ENCODE measurements at regions not wholly inside any gene's neighbourhood (a gene's known extent, or its start where the extent isn't known, plus 50 kb on each side); places are given as distances from the start of the nearest gene placed in this dataset.
A peak's percentile ranks its signal among the peaks of the same experiment; 100 is the strongest.

GRCh38 chr2:149915151-149915550 is 327.6 kb upstream of the MMADHC start:
- DNase-seq (ENCODE audit: low read depth): no peak

DNA sequence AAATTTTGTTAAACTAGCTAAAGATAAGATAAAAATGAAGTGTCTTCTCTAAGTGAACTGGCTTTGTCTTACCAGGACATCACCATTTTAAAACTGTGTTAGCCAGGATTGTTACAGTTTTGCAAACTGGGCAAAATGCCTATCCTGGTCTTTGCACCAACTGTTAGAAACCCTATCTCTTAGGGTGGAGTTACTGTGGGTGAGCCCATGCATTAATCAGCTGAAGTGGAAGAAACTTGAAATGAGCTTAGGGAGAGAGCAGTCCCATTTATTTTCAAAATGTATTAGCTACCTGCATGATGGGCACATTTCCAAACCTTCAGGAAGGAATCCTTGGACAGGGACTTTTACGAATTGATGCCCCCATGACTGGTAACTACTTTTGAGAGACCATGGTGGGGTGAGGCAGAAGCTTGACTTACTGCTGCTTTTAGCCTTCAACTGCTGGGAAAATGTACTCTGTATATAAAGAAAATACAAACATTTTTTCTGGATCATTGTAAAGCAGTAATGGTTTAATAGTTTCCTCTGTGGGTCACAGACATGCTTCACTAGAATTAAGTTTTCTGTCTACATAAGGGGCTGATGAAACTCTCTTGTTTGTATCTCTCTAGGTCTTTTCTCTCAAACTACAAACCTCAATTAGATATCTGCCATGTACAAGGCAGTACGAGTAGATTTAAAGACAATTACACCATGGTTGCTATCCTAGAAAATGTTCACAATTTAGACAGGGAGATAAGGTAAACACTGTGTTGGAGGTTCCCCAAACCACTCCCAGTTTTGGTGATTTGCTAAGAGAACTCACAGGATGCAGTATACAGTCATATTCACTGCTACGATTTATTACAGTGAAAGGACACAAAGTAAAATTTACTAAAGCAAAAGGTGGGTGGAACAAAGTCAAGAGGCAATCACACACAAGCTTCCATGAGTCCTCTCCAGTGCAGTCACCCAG is 321.4 kb upstream of the MMADHC start:
- DNase-seq (ENCODE audit: low read depth): peak; percentile 94

DNA sequence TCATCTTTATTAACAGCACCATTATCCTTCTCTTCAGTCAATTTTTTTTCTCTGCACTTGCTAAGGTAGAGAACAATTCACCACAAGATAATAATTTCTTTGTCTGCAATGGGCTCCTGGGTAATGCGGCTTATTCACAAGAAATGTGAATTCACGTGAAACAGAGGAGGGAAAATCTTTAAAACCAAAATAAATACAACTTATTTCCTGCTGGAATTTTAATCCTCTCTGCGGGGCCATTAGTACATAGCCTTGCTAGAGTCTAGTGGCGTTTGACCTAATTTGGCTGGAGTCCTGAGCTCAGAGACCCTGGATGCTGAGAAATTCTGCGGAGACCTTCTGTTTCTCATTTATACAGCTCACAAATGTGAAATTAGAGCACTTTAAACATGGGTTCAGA is 319.3 kb upstream of the MMADHC start:
- no peak for DNase-seq (ENCODE audit: low read depth)

GRCh38 chr2:149904352-149905175 is 317.0 kb upstream of the MMADHC start:
- DNase-seq (ENCODE audit: low read depth): peak; percentile 91

DNA sequence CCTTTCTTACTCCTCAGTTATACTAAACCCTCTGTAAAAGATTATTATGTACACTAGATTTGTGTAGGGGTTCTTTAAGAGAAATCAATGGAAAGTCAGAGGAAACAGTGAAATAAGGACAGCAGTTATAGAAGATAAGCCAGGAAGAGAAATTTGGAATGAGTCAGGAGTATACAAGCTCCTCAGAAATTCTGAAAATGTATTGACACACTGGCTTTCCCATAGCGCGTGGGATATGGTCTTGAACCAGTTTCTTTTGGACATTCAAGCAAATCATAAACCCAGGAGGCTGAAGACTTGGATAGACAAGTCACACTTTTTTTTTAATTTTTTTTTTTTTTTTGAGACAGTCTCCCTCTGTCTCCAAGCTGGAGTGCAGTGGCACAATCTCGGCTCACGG is 316.1 kb upstream of the MMADHC start:
- peak; percentile 39 for DNase-seq (ENCODE audit: low read depth)

DNA sequence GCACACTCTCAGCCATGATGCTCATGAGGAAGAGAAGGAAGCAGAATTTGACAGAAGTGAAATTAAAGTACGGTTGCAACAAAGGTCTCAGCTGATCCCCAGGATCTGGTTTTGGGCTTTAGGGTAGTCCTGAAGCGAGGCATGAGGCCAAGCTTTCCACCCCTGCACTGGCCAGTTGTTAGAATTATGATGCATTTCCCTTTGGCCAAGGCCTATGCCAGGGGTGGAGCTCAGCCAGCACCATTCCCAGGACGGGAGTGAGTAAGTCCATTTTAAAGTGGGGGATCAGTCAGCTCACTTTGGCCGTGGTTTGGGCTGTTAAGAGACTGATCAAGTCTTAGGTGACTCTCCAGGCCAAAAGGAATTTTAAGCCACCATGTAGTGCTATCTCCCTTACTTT is 314.5 kb upstream of the MMADHC start:
- no peak for DNase-seq (ENCODE audit: low read depth)

DNA sequence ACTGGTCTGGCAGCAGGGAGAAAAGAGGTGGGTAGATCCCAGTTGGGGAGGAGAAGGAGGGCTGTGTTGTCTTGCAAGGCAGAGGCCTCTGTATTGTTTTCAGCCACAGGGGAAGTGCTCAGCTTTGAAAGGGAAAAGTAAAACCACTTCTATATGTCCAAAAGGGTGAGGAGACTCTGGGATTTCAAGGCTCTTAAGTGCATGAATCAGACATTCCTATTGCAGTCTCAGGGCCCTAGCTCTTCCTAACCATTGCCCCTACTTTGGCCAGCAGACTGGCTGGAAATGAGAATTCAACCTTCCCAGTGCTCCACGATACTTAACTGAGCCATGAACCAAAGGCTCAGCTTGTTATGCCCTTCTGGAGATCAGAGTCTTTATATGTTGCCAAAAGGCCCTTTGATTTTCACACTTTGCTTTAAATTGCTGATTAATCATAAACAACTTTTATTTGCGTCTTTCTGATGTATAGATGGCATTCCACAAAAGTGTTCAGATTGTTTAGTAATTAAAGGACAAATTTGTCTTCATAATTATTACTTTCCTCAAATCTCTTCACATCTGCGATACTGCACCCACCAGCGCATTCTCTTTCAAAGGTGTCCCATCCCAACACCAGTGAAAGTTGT is 313.8 kb upstream of the MMADHC start:
- DNase-seq (ENCODE audit: low read depth): no peak

- DNase-seq (ENCODE audit: low read depth): no peak
These were observed 311.8 kb upstream of the MMADHC start for GRCh38 chr2:149899390-149899789.

DNA sequence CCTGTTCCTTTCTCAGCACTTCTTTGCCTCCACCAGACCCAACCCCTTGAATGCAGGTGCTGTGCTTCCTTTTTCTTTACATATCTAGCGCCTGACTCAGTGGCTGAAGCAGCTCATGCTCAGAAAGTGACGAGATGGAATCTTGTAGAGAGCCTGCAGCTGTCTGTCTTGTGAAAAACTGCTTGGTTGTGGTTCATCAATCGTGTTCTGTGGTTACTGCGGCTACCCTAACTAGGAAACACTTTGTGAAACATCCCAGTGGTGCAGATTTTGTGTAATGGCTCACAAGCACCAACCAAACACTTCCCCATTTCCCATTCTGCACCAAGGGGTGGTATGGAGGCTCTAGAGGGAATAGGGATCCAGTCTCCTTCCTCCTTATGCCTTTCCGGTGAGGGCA is 307.2 kb upstream of the MMADHC start:
- DNase-seq (ENCODE audit: low read depth): peak; percentile 93

DNA sequence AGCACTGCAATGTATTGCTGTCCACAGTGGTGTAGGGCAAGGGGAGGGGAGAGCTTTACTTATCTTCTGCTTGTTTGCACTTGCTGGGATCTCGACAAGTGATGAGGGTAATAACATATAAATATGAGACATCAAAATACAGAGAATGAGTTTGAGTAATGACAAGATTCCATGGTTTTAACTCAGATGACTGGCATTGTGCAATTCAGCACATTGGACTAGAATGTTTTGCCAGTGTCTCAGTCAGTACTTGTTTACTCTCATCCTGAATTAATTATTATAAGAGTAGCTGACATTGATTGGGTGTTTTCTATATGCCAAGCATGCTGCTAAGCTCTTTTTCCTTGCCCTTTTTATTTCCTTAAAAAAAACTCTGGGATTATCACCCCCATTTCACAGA is 306.7 kb upstream of the MMADHC start:
- peak; percentile 86 for DNase-seq (ENCODE audit: low read depth)

GRCh38 chr2:149892563-149892962 is 305.0 kb upstream of the MMADHC start:
- DNase-seq (ENCODE audit: low read depth): no peak

- no peak for DNase-seq (ENCODE audit: low read depth)
These were observed 298.4 kb upstream of the MMADHC start for GRCh38 chr2:149885946-149886345.

DNA sequence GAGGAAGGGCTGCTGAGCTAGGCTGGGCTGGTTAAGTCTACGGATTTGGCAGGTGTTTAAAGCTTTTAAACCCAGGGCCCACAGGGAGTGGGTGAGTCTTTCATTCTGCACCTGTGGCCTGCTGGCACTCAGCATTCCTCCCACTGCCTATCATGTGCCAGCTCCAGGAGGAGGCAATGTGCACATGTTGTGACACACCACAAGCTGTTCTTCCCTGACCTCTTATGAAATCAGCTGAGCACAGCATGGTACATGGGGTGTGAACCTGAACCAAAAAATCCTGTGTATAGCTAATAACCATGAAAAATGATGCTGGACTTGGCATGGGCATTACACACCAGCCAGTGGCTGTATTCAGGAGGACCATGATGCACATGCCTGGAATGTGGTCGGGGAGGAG is 297.9 kb upstream of the MMADHC start:
- peak; percentile 61 for DNase-seq (ENCODE audit: low read depth)

GRCh38 chr2:149884871-149885270 is 297.3 kb upstream of the MMADHC start:
- DNase-seq (ENCODE audit: low read depth): no peak

DNA sequence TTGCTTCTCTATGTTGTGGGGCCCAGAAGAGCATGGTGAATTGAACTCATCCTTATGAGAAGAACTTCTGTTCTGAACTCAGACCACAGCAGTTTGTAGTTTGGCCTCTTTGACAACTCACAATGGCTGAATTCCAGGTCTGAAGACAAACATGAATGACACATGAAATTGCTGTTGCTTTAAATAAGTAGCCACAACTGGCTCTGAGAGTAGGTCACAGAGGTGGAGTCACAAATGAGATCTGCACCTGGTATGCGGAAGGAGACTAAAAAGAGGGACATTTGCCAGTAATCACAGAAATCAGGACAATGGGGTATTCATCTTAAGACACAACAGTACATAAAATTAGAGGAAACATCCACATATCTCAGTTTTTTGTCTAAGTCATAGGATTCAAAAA is 290.3 kb upstream of the MMADHC start:
- no peak for DNase-seq (ENCODE audit: low read depth)

DNA sequence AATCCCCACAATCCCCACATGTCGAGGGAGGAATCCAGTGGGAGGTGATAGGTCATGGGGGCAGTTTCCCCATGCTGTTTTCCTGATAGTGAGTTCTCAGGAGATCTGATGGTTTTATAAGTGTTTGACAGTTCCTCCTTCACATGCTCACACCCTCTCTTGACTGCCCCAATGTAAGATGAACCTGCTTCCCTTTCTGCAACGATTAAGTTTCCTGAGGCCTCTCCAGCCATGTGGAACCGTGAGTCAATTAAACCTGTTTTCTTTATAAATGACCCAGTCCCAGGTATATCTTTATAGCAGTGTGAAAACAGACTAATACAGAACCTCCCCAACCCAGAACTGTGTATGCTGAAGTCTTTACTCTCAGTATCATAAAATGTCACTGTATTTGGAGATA is 289.5 kb upstream of the MMADHC start:
- DNase-seq (ENCODE audit: low read depth): no peak

- peak; percentile 18 for DNase-seq (ENCODE audit: low read depth)
These were observed 286.4 kb upstream of the MMADHC start for GRCh38 chr2:149873936-149874335.

- no peak for DNase-seq (ENCODE audit: low read depth)
These were observed 285.1 kb upstream of the MMADHC start for GRCh38 chr2:149872638-149873150.

DNA sequence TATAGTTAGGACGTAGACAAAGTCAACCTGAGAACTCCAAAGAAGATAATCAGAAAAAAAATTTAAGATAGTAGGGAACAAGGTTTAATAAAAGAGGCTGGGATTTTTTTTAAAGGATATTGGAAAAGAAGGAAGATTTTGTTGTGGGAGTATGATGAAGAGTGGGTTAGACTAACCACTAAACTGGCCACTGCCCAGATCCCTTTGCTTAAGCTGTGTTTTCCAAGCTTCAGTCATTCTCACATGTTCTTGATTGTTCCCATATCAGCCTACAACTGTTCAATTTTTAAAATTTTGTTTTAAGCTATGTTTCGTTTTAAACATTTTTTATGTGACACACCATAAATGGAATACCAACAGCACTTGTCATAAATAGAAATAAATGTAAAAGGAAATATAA is 284.5 kb upstream of the MMADHC start:
- DNase-seq (ENCODE audit: low read depth): peak; percentile 23

DNA sequence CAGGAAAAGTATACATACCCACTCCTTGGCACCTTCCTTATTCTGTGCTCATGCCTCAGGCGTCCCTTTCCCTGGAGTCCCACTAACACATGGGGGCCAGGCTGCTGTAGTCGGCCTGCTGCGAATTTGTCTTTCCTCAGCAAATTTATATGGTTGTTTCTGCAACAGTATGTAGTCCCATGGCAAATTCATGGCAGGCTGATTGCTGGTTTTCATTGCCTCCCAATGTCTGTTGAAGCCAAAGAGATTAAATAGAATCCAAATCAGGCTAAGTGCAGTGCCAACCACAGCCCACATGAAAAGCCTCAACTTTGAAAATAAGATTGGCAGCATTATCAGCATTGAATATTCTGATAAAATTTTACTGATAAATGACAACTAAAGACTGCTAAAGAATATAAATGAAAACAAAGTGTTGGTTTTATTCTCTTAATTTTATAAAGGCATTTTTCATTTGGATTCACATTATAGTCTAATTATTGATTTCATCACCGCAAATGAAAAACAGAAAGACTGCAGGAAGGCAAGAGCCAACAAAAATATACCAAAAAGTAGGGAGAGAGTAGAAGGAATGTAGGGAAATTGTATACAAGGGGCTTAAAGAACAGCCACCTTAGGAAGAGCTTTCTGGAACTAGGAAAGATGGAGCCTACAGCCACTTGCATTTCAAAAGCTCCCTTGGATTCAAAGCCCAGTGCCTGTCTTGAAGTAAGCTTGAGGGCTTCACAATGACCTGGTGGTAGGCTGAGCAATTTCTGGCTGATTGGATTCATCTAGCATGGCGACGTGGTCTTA is 283.7 kb upstream of the MMADHC start:
- DNase-seq (ENCODE audit: low read depth): no peak

GRCh38 chr2:149863227-149863626 is 275.7 kb upstream of the MMADHC start:
- no peak for DNase-seq (ENCODE audit: low read depth)

- peak; percentile 22 for DNase-seq (ENCODE audit: low read depth)
These were observed 273.5 kb upstream of the MMADHC start for GRCh38 chr2:149861034-149861433.

All from amniotic epithelial cell (primary cell).